Nephron (organoid): ENCODE measurements at regions not wholly inside any gene's neighbourhood (a gene's known extent, or its start where the extent isn't known, plus 50 kb on each side); places are given as distances from the start of the nearest gene placed in this dataset.

Experiments used
- H3K27ac Mint-ChIP-seq, 3 experiments: 2 replicates each; pipeline ENCODE4 v1.8.0; 2020; ENCODE audit warnings: mixed read lengths in 3 of 3, mild to moderate bottlenecking in 2 of 3, moderate library complexity in 1 of 3
- H3K27me3 Mint-ChIP-seq: 2 replicates; pipeline ENCODE4 v1.8.0; 2021; ENCODE audit warnings: low read depth, mild to moderate bottlenecking, moderate library complexity, mixed read lengths
- H3K36me3 Mint-ChIP-seq: 2 replicates; pipeline ENCODE4 v1.8.0; 2020; ENCODE audit warnings: low read depth, mixed read lengths
- H3K4me1 Mint-ChIP-seq: 2 replicates; pipeline ENCODE4 v1.8.0; 2020; ENCODE audit warnings: mixed read lengths
- H3K4me3 Mint-ChIP-seq, 3 experiments: 2 replicates each; pipeline ENCODE4 v1.8.0; 2020; ENCODE audit warnings: mild to moderate bottlenecking in 3 of 3, mixed read lengths in 3 of 3, moderate library complexity in 2 of 3
- H3K9me3 Mint-ChIP-seq: 2 replicates; pipeline ENCODE4 v1.8.0; 2020; ENCODE audit warnings: mixed read lengths
- CTCF ChIP-seq, 3 experiments: fragments of 200-600 bp; sonication (generic); IDR thresholded peaks; one replicate each; pipeline ENCODE4 v1.5.0; 2021; ENCODE audit warnings: antibody characterized with exemption in 3 of 3; ENCODE audit not compliant: unreplicated experiment in 3 of 3

DNA sequence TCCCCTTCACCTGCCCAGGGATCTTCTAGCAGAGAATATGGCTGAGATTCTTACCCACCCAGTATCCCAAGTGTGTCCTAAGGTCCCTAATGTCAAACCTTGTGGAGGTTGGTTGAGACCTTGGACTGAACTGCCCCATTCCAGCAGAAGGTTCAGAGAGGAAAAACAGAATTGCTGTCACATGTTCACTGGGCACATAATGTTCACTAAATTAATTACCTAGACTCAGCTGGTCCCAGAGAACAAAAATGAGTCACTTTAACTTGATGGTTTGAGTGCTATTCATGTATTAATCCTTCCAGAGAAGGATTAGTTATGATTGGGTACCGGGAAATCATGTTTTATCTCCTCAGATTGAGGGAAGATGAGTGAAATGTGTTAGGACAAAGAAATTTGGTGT, 171.3 kb upstream of the GADL1 start:
- no peaks in the 10 kb centered on the region for H3K36me3 Mint-ChIP-seq
- no peak overlapping the region for H3K4me3 Mint-ChIP-seq
- peaks cover 6% of the 10 kb centered on the region for H3K27me3 Mint-ChIP-seq
- H3K9me3 Mint-ChIP-seq, result peaks cover 16% of the 10 kb centered on the region
- no peak overlapping the region for H3K27ac Mint-ChIP-seq
- H3K4me1 Mint-ChIP-seq, result peaks cover 8% of the 10 kb centered on the region
- no peak for TF ChIP-seq CTCF (IDR thresholded peaks at IDR 0.05; ENCODE audit: unreplicated experiment in 3 of 3)

DNA sequence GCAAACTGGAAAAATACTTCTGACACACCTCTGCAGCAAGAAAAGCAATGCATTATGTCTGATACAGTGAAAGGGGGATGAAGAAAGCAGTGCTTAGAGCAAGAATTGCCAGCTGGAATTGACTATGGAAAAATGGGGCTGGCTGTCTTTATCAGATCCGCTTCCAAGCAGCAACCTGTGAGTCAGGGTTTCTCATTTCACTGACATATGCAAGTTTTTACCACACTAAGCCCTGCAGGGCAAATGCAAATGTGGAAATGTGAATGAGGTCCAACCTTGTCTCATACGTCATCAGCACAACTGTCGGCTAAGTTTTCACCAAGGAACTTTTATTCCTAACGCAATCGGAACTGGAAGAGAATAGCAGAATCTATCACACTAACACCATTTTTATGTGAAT, 172.5 kb upstream of the GADL1 start:
- H3K4me3 Mint-ChIP-seq, result peak overlapping the region in 1 of 3 experiments; percentile 19
- peaks cover 14% of the 10 kb centered on the region for H3K9me3 Mint-ChIP-seq
- H3K4me1 Mint-ChIP-seq, result peaks cover 8% of the 10 kb centered on the region
- H3K27ac Mint-ChIP-seq, result peak overlapping the region in 1 of 3 experiments; percentile 39
- H3K36me3 Mint-ChIP-seq, result no peaks in the 10 kb centered on the region
- H3K27me3 Mint-ChIP-seq, result peaks cover 6% of the 10 kb centered on the region
- TF ChIP-seq CTCF (IDR thresholded peaks at IDR 0.05; ENCODE audit: unreplicated experiment in 3 of 3), result no peak

DNA sequence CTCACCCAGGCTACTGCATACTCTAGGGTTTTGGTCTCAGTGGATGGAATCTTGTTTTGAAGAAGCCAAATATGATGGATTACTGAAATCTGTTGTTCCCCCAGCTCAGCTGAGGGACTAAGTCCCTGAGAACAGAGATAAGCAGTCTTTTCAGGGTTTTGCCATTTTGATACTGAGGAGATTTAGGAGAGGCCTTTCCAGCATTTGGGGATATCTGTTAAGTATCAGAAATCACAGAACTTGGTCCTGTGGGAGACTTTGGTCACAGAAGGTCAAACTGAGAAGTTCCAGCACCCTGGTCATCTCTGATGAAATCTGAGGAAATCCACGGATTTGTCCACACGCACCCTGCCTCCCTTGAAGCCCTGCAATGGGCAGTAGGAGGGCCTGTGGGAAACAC, 181.0 kb upstream of the GADL1 start:
- H3K4me1 Mint-ChIP-seq, result peaks cover 4% of the 10 kb centered on the region
- H3K4me3 Mint-ChIP-seq, result no peak overlapping the region
- H3K36me3 Mint-ChIP-seq, result no peaks in the 10 kb centered on the region
- H3K27ac Mint-ChIP-seq, result no peak overlapping the region
- H3K9me3 Mint-ChIP-seq, result peaks cover 17% of the 10 kb centered on the region
- H3K27me3 Mint-ChIP-seq, result no peaks in the 10 kb centered on the region
- no peak for TF ChIP-seq CTCF (IDR thresholded peaks at IDR 0.05; ENCODE audit: unreplicated experiment in 3 of 3)

DNA sequence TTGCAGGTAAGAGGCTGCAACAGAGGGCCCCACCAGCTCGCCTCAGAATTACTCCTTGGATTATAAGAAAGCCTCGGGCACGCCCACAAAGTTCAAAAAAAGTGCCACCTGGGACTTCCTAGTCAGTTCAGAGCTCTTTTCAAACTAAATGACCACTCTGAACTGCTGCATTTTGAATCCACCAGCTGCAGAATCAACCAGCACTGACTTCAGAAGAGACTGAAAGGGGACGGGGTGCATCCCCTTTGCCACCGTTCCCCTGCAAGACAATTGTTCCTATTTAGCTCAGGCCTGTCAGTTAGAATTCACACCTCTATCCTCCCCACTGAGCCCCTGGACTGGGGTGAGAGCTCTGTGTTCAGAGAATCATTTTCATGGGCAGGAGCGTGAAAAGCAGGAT, 181.4 kb upstream of the GADL1 start:
- TF ChIP-seq CTCF (IDR thresholded peaks at IDR 0.05; ENCODE audit: unreplicated experiment in 3 of 3), result no peak
- H3K27ac Mint-ChIP-seq, result no peak overlapping the region
- peaks cover 8% of the 10 kb centered on the region for H3K4me1 Mint-ChIP-seq
- H3K36me3 Mint-ChIP-seq, result no peaks in the 10 kb centered on the region
- H3K9me3 Mint-ChIP-seq, result peaks cover 14% of the 10 kb centered on the region
- no peak overlapping the region for H3K4me3 Mint-ChIP-seq
- no peaks in the 10 kb centered on the region for H3K27me3 Mint-ChIP-seq

- Mint-ChIP-seq H3K36me3 (no peaks in the 10 kb centered on the region), H3K9me3 (peaks cover 8% of the 10 kb centered on the region), H3K4me1 (peaks cover 11% of the 10 kb centered on the region), H3K4me3 (no peak overlapping the region), H3K27ac (no peak overlapping the region), H3K27me3 (no peaks in the 10 kb centered on the region)
- TF ChIP-seq CTCF (IDR thresholded peaks at IDR 0.05; ENCODE audit: unreplicated experiment in 3 of 3), result no peak
Measured at GRCh38 chr3:31077021-31077601, 182.7 kb upstream of the GADL1 start.

GRCh38 chr3:31077826-31078225, 183.4 kb upstream of the GADL1 start:
- Mint-ChIP-seq H3K4me1 (peaks cover 11% of the 10 kb centered on the region), H3K27me3 (no peaks in the 10 kb centered on the region), H3K36me3 (no peaks in the 10 kb centered on the region), H3K9me3 (peaks cover 3% of the 10 kb centered on the region), H3K4me3 (no peak overlapping the region), H3K27ac (no peak overlapping the region)
- no peak for TF ChIP-seq CTCF (IDR thresholded peaks at IDR 0.05; ENCODE audit: unreplicated experiment in 3 of 3)
